ENCODE measurements at regions not wholly inside any gene's neighbourhood (a gene's known extent, or its start where the extent isn't known, plus 50 kb on each side); places are given as distances from the start of the nearest gene placed in this dataset.

DNA sequence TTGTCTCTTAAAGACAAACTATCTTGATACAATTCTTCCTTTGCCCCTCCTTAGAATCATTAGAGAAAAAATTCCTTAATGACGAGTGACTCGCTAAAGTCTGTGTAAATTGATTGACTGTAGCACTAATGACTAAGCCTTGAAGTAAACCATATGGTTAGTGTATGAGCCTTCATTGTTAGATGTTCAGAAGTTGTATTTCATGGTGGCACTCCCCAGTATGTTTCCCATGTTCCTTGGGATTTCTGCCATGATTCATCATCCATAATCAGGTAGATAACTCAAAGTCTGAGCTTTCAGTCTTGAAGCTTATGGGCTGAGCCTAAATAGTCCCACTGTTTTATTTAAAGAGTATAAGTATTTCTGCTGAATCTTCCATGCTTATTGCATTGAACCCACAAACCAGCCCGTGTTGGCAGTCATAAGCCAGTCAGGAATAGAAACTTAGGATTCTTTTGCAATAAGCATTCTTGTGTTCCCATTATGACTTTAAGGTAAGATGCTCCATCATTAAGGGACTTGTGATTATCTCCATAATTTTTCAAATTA lies 371.2 kb upstream of the RARB start:
- DNase-seq: no peak

DNA sequence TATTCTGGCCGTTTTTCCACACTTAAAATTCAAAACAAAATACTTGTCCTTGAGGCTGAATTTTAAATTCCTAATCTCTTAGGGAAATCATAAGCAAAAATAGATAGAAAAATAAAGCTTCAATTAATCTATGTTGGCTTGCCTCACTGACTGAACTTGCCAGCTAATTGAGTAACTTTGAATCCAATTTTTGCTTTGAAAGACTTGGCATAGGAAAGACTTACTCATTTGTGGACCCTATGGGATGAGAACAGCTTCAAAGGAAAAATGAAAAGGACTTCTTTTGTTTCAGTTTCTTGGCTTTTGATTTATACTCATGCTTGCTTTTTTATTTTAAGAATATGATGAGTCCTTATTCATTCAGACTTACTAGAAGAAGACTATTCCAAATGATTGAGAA lies 370.7 kb upstream of the RARB start:
- no peak for DNase-seq

GRCh38 chr3:25064681-25065080 lies 363.4 kb upstream of the RARB start:
- DNase-seq: no peak

GRCh38 chr3:25069970-25070369 lies 358.1 kb upstream of the RARB start:
- DNase-seq: no peak

DNA sequence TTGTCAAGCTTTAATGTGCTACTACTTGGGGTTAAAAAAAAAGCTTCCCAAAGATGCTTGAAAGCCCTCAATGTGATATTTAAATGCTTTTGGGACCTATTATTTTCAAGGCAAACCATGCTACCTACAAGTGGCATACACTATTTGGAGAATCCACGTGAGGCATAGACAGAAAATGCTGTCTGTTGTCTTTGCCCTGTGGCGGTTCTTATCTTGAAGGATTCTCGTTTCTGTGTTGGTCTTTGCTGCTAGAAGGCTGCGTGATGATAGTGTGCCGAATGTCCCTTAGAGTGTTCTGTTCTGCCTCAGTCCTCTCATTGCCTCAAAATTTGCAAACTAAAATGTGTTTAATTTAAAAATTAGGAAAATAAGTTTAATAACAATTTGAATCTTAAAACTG lies 356.2 kb upstream of the RARB start:
- DNase-seq: no peak

- DNase-seq: no peak
These were observed 354.6 kb upstream of the RARB start for GRCh38 chr3:25073423-25073822.

- DNase-seq: no peak
These were observed 353.9 kb upstream of the RARB start for GRCh38 chr3:25074149-25074548.

DNA sequence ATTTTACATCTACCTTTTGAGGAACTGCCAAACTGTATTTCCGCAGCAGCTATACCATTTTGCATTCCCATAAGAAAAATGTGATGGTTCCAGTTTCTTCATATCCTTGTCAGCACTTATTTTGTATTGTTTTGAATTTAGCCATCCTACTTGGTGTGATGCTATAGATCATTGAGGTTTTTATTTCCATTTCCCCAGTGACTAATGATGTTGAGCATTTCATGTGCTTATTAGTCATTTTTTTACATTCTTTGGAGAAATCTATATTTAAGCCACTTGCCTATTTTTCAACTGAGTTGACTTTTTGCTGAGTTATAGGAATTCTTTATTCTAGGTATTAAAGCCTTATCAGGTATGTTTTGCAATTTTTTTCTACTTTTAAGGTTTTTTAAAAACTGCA lies 347.6 kb upstream of the RARB start:
- no peak for DNase-seq

- no peak for DNase-seq
These were observed 344.0 kb upstream of the RARB start for GRCh38 chr3:25084016-25084415.

GRCh38 chr3:25086721-25087120 lies 341.3 kb upstream of the RARB start:
- no peak for DNase-seq

- DNase-seq: no peak
These were observed 339.8 kb upstream of the RARB start for GRCh38 chr3:25088284-25088683.

GRCh38 chr3:25090698-25091453 lies 337.2 kb upstream of the RARB start:
- no peak for DNase-seq

GRCh38 chr3:25091934-25092333 lies 336.1 kb upstream of the RARB start:
- no peak for DNase-seq

DNA sequence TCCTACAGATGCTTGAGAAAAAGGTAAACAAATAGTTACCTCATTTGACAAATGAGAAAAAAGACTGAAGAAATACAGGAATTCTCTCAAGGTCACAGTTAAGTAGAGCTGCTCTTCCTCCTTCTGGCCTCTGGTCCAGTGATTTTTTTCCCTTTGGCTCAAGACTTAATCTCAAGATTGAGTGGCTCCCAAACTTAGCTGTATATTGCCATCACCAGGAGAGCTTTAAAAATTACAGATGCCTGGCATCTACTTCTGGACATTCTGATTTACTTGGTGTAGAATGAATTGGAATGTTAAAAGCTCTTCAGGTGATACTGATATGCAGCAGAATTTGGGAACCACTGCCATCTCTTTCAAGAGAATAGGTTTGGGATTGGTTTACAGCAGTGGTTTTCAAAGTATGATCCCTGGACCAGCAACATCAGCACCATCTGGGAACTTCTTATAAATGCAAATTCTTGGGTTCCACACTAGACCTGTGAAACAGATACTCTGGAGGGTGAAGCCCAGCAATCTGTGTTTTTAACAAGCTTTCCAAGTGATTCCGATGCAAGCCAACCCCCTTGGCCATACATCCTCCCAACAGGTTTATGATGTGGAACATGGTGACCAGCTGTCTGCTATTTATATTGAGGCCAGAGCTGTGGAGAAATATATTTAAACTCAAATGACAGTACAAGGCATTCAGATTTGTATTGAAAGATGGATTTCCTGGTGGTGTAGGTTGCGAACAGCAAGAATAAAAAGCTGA lies 333.0 kb upstream of the RARB start:
- no peak for DNase-seq

DNA sequence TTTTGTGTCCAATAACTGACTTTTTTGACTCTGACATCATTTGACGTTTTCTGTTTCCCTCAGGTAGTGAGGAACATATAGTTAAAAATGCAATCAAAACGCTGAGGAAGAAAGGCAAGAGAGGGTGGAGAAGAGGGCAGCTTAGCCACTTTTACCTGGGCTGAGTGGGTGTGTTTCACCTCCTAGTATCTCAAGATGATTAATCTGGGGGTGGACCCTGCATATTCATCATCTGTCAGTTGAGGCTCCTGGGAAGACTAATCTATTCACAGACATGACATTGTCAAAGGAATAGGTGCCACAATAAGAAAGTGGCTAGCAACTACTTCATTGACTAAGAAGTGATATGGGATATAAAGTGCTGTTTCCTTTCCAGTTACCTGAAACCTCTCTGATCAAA lies 331.5 kb upstream of the RARB start:
- no peak for DNase-seq

DNA sequence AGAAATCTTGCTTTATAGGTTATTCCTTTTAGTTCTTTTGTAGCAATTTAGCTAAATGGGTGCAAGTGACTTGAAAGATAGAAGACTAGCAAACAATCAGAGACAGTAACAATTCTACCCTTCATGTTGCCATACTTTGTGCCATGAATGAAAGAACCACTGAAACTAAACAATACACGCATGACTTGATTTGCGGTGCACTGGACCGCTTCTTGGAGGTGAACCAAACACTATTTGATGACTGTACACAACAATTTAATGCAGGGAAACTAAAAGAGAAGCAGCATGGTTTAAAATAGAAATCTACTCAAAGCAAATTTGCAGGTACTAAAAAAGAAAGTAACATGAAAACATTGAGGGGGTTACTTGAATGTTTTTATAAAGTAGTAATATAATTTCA lies 331.0 kb upstream of the RARB start:
- DNase-seq: no peak

GRCh38 chr3:25099666-25100065 lies 328.4 kb upstream of the RARB start:
- DNase-seq: no peak

GRCh38 chr3:25103391-25103790 lies 324.7 kb upstream of the RARB start:
- no peak for DNase-seq

GRCh38 chr3:25107918-25108617 lies 320.0 kb upstream of the RARB start:
- DNase-seq: no peak

DNA sequence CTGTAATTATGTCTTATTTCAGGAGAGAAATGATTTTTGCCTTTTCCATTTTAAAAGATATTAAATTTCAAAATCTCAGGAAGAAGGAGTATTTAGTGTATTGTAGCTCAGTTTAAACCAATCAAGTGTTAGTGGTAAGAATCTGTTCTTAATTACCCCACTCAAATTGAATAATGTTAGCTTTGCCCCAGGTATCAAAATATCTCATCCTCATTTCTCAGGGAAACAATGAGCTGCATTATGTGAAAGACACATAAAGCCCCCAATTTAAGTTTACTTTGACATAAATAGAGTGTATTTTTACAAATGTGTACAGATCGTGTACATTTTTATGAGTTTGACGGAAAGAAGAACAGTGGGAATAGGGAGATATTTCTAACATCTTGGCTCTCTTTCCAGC lies 317.4 kb upstream of the RARB start:
- DNase-seq: no peak

DNA sequence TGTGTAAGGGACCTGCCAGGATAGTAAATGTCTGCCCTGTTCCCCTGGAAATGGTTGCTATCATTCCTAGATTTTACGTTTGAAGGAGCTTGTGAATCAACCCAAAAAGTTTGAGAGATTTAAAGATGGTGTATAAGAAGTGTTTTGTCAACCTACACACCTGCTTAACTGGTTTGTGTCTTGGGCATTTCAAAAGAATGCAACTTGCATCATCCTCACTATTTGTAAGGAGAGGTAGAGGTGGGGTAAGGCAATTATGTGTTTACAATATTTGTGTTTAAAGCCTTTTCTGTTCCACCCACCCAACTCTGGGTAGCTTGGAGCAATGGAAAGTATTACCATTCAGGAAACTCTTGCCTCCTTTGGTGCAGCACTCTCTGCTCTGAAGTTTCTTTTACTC lies 314.2 kb upstream of the RARB start:
- no peak for DNase-seq

DNA sequence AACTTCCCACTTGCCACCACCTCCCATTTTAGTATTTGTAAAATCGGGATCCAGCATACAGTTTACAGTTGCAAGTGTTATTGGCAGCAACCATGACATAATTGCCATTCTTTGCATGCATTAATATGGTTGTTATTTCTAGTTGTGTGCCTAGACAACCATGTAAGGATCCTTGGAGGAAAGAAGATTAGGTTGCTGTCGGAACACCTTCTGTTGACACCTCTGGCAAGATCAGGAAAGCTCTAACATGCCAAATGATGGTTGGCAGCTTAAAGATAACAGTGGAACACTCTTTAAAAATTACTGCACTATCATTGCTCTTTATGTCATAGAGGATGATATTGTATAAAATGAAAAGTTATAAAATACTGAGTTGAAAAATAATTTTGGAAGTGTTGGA lies 313.5 kb upstream of the RARB start:
- no peak for DNase-seq

DNA sequence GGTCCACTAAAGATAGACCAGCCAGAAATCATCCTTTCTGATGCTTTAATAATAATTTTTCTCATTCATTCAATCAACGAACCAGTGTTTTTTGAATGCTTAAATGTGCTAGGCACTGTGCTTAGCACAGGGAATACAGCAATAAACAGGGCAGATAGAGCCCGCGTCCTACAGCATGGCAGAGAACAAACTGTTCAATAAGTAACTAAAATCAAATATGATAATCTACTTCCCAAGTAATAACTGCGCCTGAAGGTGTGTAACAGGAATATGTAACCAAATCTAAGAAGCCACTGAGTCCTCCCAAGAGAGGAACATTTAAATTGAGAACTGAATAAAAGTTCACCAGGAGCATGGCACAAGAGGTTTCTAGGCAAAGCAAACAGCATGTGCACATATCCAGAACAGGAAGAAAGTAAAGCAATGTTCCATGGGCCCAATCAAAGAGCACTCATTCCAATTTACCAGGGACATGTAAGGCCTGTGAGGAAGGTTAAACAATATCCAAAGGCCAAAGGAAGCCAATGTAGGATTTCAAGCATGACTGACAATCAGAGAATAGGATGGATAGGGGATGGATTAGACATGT lies 311.0 kb upstream of the RARB start:
- DNase-seq: no peak
